Activated CD4-positive, CD25-positive, alpha-beta regulatory T cell (primary cell): ENCODE measurements at regions not wholly inside any gene's neighbourhood (a gene's known extent, or its start where the extent isn't known, plus 50 kb on each side); places are given as distances from the start of the nearest gene placed in this dataset.

Source experiments
- DNase-seq, 4 experiments: peaks; one replicate each; lab custom pipeline; 2025; lab: John Stamatoyannopoulos, UW

GRCh38 chr14:85991156-85991555 is 461.2 kb downstream of the FLRT2 start:
- DNase-seq: no peak

GRCh38 chr14:85987907-85988306 is 458.0 kb downstream of the FLRT2 start:
- no peak for DNase-seq

- no peak for DNase-seq
Measured at GRCh38 chr14:85987292-85987691, 457.3 kb downstream of the FLRT2 start.

- DNase-seq: no peak
Measured at GRCh38 chr14:85978582-85979250, 448.8 kb downstream of the FLRT2 start.

- no peak for DNase-seq
Measured at GRCh38 chr14:85974602-85975001, 444.7 kb downstream of the FLRT2 start.

- DNase-seq: no peak
Measured at GRCh38 chr14:85963486-85963885, 433.5 kb downstream of the FLRT2 start.

GRCh38 chr14:85960756-85961155 is 430.8 kb downstream of the FLRT2 start:
- no peak for DNase-seq

GRCh38 chr14:85959063-85959462 is 429.1 kb downstream of the FLRT2 start:
- DNase-seq: no peak

GRCh38 chr14:85958069-85958468 is 428.1 kb downstream of the FLRT2 start:
- no peak for DNase-seq

GRCh38 chr14:85953265-85953664 is 423.3 kb downstream of the FLRT2 start:
- DNase-seq: no peak

GRCh38 chr14:85948153-85948552 is 418.2 kb downstream of the FLRT2 start:
- no peak for DNase-seq

- no peak for DNase-seq
Measured at GRCh38 chr14:85947461-85948139, 417.7 kb downstream of the FLRT2 start.

GRCh38 chr14:85943192-85943591 is 413.2 kb downstream of the FLRT2 start:
- no peak for DNase-seq

- no peak for DNase-seq
Measured at GRCh38 chr14:85934886-85935254, 404.9 kb downstream of the FLRT2 start.

- DNase-seq: peak in 3 of 4 experiments; percentile 5 to 13 (median 7)
Measured at GRCh38 chr14:85934123-85934885, 404.4 kb downstream of the FLRT2 start.

GRCh38 chr14:85921241-85921640 is 391.3 kb downstream of the FLRT2 start:
- DNase-seq: no peak

- DNase-seq: no peak
Measured at GRCh38 chr14:85917716-85918115, 387.8 kb downstream of the FLRT2 start.

- DNase-seq: no peak
Measured at GRCh38 chr14:85915711-85916110, 385.8 kb downstream of the FLRT2 start.

- DNase-seq: no peak
Measured at GRCh38 chr14:85912141-85912540, 382.2 kb downstream of the FLRT2 start.

- DNase-seq: no peak
Measured at GRCh38 chr14:85911044-85911443, 381.1 kb downstream of the FLRT2 start.

GRCh38 chr14:85909581-85909980 is 379.6 kb downstream of the FLRT2 start:
- no peak for DNase-seq

- DNase-seq: no peak
Measured at GRCh38 chr14:85907536-85907935, 377.6 kb downstream of the FLRT2 start.

- no peak for DNase-seq
Measured at GRCh38 chr14:85897808-85898207, 367.9 kb downstream of the FLRT2 start.
